Thyroid gland (tissue), 4 donors: ENCODE measurements at regions not wholly inside any gene's neighbourhood (a gene's known extent, or its start where the extent isn't known, plus 50 kb on each side); places are given as distances from the start of the nearest gene placed in this dataset.

Experiments
- POLR2A ChIP-seq, 2 donors: fragments of 450-650 bp; IDR thresholded peaks; one replicate each; pipeline ENCODE4 v1.6.1; 2017; ENCODE audit warnings: antibody characterized with exemption in 2 of 2, mild to moderate bottlenecking in 2 of 2, moderate library complexity in 1 of 2
- TF ChIP-seq, protein P1 (sequence below), 6 experiments: fragments of 200-600 bp in 3 of 6; fragments of 450-650 bp in 3 of 6; sonication (generic) in 3 of 6; IDR thresholded peaks; one replicate each; pipeline ENCODE4 v1.5.1; 2016 to 2019; ENCODE audit warnings: antibody characterized with exemption in 6 of 6, mild to moderate bottlenecking in 2 of 6, inconsistent platforms in 1 of 6, moderate library complexity in 1 of 6

DNA sequence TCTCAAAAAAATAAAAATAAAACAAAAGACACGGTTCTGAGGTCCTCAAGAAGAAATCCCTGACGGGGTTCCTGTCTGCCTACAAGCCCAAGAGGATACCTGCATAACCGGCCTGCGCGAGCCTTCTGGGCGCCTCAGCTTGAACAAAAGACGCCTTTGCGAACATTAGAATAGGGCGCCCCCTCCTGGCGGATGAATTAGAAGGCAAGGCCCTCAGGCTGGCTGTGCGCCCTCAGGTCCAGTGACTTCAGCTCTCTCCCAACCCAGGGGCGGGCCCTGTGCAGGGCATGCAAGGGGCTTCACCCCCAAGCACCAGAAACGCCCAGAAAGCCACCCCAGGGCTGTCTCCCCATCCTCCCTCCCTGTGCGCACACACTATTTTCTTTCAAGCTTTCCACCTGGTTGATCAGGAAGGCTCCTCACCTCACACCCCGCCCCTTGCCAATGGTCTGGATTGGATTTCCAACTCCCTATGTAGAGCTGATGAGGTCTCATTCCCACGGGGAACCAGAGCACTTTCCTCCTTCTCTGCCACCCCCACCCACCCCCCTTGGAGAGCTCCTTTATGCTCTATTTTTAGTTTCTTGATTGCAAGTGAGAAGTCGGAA lies 273.3 kb downstream of the BUD13 start:
- TF ChIP-seq, protein P1, sequence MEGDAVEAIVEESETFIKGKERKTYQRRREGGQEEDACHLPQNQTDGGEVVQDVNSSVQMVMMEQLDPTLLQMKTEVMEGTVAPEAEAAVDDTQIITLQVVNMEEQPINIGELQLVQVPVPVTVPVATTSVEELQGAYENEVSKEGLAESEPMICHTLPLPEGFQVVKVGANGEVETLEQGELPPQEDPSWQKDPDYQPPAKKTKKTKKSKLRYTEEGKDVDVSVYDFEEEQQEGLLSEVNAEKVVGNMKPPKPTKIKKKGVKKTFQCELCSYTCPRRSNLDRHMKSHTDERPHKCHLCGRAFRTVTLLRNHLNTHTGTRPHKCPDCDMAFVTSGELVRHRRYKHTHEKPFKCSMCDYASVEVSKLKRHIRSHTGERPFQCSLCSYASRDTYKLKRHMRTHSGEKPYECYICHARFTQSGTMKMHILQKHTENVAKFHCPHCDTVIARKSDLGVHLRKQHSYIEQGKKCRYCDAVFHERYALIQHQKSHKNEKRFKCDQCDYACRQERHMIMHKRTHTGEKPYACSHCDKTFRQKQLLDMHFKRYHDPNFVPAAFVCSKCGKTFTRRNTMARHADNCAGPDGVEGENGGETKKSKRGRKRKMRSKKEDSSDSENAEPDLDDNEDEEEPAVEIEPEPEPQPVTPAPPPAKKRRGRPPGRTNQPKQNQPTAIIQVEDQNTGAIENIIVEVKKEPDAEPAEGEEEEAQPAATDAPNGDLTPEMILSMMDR (IDR thresholded peaks at IDR 0.05) = peak in 3 of 6 experiments; percentile 28 to 52 (median 44)
- TF ChIP-seq POLR2A (IDR thresholded peaks at IDR 0.05) = no peak
